ENCODE measurements at regions not wholly inside any gene's neighbourhood (a gene's known extent, or its start where the extent isn't known, plus 50 kb on each side); places are given as distances from the start of the nearest gene placed in this dataset.

DNA sequence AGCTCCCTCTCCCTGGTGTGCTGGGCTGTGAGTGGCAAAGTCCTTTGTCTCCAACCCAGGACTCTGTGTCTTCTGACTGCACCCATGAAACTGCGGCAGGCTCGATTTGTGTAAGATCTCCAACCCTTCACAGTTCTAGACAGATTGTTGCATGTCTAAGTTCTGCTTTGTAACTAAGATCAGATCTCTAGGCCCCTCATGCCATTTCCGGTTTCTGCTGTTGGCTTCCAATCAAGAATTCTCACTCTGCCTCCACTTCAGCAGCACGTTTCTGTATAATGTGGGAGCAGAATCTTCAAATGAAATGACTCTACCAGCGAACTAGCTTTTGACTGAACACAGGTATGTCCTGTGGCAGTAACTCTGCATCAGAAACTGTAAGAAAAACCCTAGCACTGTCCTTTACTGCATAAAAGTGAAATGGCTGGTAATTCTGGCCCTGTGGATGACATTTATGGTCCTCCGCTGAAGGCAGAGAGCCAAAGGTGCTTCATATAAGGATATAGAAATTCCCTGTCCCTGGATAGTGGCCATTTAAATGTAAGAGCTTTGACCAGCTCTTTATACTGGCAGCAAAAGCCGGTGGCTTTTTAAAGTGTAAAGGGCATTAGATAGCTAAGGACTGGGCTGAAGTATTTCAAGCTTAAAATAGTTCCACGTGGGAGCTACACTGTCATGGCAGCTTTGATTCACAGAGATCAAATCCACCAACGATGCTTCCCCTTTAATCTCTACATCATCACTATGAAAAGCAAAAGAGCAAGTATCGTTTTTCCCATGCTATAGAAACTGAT lies 319.0 kb upstream of the CDH6 start:
- Mint-ChIP-seq H3K36me3 (ENCODE audit: low read depth) (no peaks in the 10 kb centered on the region), H3K27me3 (ENCODE audit: low read depth) (no peaks in the 10 kb centered on the region), H3K9me3 (no peaks in the 10 kb centered on the region), H3K4me3 (no peak overlapping the region), H3K27ac (no peak overlapping the region), H3K4me1 (no peaks in the 10 kb centered on the region)
- TF ChIP-seq, protein P1, sequence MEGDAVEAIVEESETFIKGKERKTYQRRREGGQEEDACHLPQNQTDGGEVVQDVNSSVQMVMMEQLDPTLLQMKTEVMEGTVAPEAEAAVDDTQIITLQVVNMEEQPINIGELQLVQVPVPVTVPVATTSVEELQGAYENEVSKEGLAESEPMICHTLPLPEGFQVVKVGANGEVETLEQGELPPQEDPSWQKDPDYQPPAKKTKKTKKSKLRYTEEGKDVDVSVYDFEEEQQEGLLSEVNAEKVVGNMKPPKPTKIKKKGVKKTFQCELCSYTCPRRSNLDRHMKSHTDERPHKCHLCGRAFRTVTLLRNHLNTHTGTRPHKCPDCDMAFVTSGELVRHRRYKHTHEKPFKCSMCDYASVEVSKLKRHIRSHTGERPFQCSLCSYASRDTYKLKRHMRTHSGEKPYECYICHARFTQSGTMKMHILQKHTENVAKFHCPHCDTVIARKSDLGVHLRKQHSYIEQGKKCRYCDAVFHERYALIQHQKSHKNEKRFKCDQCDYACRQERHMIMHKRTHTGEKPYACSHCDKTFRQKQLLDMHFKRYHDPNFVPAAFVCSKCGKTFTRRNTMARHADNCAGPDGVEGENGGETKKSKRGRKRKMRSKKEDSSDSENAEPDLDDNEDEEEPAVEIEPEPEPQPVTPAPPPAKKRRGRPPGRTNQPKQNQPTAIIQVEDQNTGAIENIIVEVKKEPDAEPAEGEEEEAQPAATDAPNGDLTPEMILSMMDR (IDR thresholded peaks at IDR 0.05; ENCODE audit: unreplicated experiment in 3 of 3), result no peak

DNA sequence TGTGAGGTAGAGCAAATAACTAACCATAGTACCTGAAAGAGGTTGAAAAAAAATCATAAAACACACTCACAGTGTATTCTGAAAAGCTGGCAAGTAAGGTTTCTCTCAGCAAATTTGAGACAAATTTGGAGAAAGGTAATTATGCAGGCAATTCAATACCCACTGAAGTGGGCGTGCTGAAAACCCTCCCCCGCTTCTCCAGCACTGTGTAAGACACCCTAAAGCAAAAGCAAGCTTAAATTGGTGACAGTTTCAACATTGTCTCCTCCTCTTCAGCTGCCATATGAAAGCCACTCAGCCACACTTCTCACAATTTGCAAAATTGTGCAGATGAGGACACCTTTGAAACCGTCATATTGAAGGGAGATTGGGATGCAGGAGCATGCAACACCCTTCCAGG lies 322.3 kb upstream of the CDH6 start:
- Mint-ChIP-seq H3K4me1 (no peaks in the 10 kb centered on the region), H3K9me3 (no peaks in the 10 kb centered on the region), H3K36me3 (ENCODE audit: low read depth) (no peaks in the 10 kb centered on the region), H3K27me3 (ENCODE audit: low read depth) (no peaks in the 10 kb centered on the region), H3K27ac (no peak overlapping the region), H3K4me3 (no peak overlapping the region)
- TF ChIP-seq, protein P1 (IDR thresholded peaks at IDR 0.05; ENCODE audit: unreplicated experiment in 3 of 3), result no peak

DNA sequence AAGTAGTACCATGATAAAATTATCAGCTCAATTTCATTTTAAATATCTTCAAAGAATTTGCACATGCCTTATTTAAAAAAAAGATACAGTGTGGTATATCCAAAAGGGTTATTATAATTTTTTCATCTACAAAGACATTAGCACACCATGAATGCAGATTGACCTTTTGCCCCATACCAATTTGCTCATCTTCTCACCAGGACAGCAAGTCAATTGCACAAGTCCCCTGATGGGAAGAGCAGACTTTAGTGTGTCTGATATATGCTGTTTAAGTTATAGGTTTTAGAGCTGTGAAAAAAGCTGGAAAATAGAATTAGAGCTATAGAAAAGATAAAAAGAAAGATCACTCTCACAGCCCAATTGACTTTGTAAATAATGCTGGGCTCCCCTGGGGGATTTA lies 325.8 kb upstream of the CDH6 start:
- Mint-ChIP-seq H3K9me3 (no peaks in the 10 kb centered on the region), H3K4me1 (no peaks in the 10 kb centered on the region), H3K27me3 (ENCODE audit: low read depth) (no peaks in the 10 kb centered on the region), H3K36me3 (ENCODE audit: low read depth) (no peaks in the 10 kb centered on the region), H3K27ac (no peak overlapping the region), H3K4me3 (no peak overlapping the region)
- TF ChIP-seq, protein P1 (IDR thresholded peaks at IDR 0.05; ENCODE audit: unreplicated experiment in 3 of 3), result no peak

DNA sequence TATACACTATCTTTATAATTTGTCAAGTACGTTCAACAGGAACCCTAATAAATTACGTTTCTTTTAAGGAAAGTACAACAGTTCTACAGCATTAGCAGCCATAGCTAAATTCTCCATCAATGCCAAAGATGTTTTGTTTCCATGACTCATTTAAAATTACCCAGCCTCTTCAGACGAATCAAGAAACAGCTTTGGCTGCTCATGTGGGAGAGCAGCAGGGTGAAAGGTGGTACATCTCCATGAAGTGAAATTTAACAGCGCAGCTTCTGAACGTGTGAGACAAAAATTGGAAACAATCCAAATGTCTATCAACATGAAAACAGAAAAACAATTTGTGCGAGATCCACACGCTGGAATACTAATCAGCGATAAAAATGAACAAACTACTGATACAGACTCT lies 327.3 kb upstream of the CDH6 start:
- no peaks in the 10 kb centered on the region for H3K27me3 Mint-ChIP-seq (ENCODE audit: low read depth)
- no peaks in the 10 kb centered on the region for H3K9me3 Mint-ChIP-seq
- H3K36me3 Mint-ChIP-seq (ENCODE audit: low read depth), result no peaks in the 10 kb centered on the region
- TF ChIP-seq, protein P1 (IDR thresholded peaks at IDR 0.05; ENCODE audit: unreplicated experiment in 3 of 3), result no peak
- H3K4me1 Mint-ChIP-seq, result no peaks in the 10 kb centered on the region
- no peak overlapping the region for H3K4me3 Mint-ChIP-seq
- no peak overlapping the region for H3K27ac Mint-ChIP-seq

DNA sequence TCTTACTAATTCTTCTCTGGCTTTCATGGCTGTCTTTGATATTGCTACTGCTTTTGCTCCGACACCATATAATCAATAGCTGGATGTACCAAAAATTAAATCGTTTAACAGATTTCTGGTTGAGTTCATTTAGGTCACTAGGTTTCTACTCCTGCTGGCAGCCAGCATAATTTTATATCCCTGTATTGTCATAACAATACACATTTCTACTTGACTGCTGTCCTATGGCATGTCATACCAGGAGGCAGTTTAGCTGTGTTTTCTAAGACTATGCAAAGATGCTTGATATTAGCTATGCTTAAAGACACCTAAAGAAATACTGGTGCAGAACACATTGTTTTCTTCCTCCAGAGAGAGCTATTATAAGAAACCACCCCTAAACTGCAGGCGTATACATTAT lies 337.2 kb upstream of the CDH6 start:
- TF ChIP-seq, protein P1 (IDR thresholded peaks at IDR 0.05; ENCODE audit: unreplicated experiment in 3 of 3), result no peak
- Mint-ChIP-seq H3K4me3 (no peak overlapping the region), H3K4me1 (peaks cover 18% of the 10 kb centered on the region), H3K9me3 (no peaks in the 10 kb centered on the region), H3K36me3 (ENCODE audit: low read depth) (no peaks in the 10 kb centered on the region), H3K27me3 (ENCODE audit: low read depth) (no peaks in the 10 kb centered on the region), H3K27ac (no peak overlapping the region)

DNA sequence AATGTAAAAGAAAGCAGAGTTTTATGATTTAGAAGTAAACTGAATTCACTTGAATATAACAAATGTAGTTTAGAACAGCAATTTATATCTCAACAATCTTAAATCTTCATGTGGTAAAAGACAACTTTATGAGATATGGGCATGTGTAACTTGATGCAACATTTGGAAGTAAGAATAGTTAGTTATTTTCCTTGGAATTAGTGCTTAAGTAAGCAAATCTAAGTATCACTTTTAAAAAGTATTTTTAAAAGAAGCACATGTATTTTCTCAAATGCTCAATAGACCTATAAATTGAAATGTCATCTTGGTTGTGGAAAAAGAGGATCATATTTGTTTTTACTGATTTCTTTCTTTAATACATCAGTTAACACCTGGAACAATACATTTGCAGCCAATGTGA lies 340.3 kb upstream of the CDH6 start:
- no peak overlapping the region for H3K4me3 Mint-ChIP-seq
- TF ChIP-seq, protein P1 (IDR thresholded peaks at IDR 0.05; ENCODE audit: unreplicated experiment in 3 of 3), result no peak
- H3K9me3 Mint-ChIP-seq, result no peaks in the 10 kb centered on the region
- H3K27ac Mint-ChIP-seq, result peak overlapping the region; percentile 66 to 92 (median 91)
- no peaks in the 10 kb centered on the region for H3K27me3 Mint-ChIP-seq (ENCODE audit: low read depth)
- H3K36me3 Mint-ChIP-seq (ENCODE audit: low read depth), result no peaks in the 10 kb centered on the region
- H3K4me1 Mint-ChIP-seq, result peaks cover 18% of the 10 kb centered on the region

All from nephron (organoid).